ENCODE measurements at regions not wholly inside any gene's neighbourhood (a gene's known extent, or its start where the extent isn't known, plus 50 kb on each side); places are given as distances from the start of the nearest gene placed in this dataset.

DNA sequence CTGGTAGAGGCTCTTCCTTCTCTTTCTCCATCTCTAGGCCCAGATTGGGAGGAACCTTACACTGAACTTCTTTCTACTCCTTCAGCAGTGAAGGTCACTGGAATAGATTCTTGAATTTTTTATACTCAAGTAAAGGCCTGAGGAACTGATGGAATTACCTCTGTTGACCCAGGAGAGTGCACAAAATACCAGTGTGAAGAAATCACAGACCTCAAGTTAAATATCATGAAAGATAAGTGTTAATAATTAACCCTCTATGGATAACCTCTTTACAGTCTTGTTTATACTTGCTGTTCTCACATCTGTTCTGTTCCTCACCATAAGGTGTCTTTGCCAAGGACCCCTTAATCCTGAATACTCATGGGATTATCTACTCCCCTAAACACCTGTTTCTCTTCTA is 244.4 kb upstream of the STAC start:
- TF ChIP-seq, protein P1, sequence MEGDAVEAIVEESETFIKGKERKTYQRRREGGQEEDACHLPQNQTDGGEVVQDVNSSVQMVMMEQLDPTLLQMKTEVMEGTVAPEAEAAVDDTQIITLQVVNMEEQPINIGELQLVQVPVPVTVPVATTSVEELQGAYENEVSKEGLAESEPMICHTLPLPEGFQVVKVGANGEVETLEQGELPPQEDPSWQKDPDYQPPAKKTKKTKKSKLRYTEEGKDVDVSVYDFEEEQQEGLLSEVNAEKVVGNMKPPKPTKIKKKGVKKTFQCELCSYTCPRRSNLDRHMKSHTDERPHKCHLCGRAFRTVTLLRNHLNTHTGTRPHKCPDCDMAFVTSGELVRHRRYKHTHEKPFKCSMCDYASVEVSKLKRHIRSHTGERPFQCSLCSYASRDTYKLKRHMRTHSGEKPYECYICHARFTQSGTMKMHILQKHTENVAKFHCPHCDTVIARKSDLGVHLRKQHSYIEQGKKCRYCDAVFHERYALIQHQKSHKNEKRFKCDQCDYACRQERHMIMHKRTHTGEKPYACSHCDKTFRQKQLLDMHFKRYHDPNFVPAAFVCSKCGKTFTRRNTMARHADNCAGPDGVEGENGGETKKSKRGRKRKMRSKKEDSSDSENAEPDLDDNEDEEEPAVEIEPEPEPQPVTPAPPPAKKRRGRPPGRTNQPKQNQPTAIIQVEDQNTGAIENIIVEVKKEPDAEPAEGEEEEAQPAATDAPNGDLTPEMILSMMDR (IDR thresholded peaks at IDR 0.05), result no peak
- TF ChIP-seq POLR2AphosphoS5 (IDR thresholded peaks at IDR 0.05), result no peak
- no peak for TF ChIP-seq POLR2A (IDR thresholded peaks at IDR 0.05; ENCODE audit: low read depth)
- TF ChIP-seq EP300 (IDR thresholded peaks at IDR 0.05), result no peak

Measured in esophagus muscularis mucosa (tissue), 4 donors.